Endothelial cell (in vitro differentiated cells): ENCODE measurements at regions not wholly inside any gene's neighbourhood (a gene's known extent, or its start where the extent isn't known, plus 50 kb on each side); places are given as distances from the start of the nearest gene placed in this dataset.

ENCODE experiments used
- DNase-seq: peaks from one replicate; pipeline ENCODE4 v3.0.0; 2021; ENCODE audit warnings: low spot score
- H3K27ac Mint-ChIP-seq: one replicate; pipeline ENCODE4 v1.8.0; 2021; ENCODE audit warnings: mixed read lengths, inconsistent platforms; ENCODE audit not compliant: unreplicated experiment
- H3K27me3 Mint-ChIP-seq: one replicate; pipeline ENCODE4 v1.8.0; 2021; ENCODE audit warnings: mild to moderate bottlenecking, moderate library complexity, mixed read lengths, inconsistent platforms; ENCODE audit not compliant: unreplicated experiment
- H3K36me3 Mint-ChIP-seq: one replicate; pipeline ENCODE4 v1.8.0; 2021; ENCODE audit warnings: mild to moderate bottlenecking, low read depth, mixed read lengths, inconsistent platforms; ENCODE audit not compliant: unreplicated experiment
- H3K4me1 Mint-ChIP-seq: one replicate; pipeline ENCODE4 v1.8.0; 2021; ENCODE audit warnings: mild to moderate bottlenecking, mixed read lengths, inconsistent platforms; ENCODE audit not compliant: unreplicated experiment
- H3K4me3 Mint-ChIP-seq: one replicate; pipeline ENCODE4 v1.8.0; 2021; ENCODE audit warnings: mild to moderate bottlenecking, mixed read lengths, inconsistent platforms; ENCODE audit not compliant: unreplicated experiment
- H3K9me3 Mint-ChIP-seq: one replicate; pipeline ENCODE4 v1.8.0; 2021; ENCODE audit warnings: mixed read lengths, inconsistent platforms; ENCODE audit not compliant: unreplicated experiment
- TF ChIP-seq, protein P1 (sequence below): fragments of 200-600 bp; sonication (generic); IDR thresholded peaks from one replicate; pipeline ENCODE4 v1.5.0; 2021; ENCODE audit warnings: antibody characterized with exemption; ENCODE audit not compliant: unreplicated experiment

DNA sequence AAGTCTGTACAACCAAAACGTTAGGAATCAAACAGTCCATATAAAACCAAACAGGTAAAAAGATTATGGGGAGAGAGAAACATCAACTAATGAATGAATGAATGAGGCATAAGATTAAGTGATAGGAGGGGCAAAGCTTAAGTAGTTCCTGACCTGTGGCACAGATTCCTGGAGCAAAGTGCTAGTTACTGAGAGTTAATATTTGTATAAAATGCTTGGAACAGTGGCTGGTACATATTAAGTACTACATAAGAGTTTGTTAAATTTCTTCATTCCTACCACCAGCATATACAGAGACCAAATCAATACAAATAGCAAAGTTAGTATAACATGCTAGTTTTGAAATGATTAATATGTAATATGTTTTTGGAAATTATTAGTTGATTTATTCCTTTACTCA is 363.7 kb downstream of the ADAM29 start:
- Mint-ChIP-seq H3K36me3 (no peaks in the 10 kb centered on the region), H3K9me3 (no peaks in the 10 kb centered on the region), H3K27ac (no peak overlapping the region), H3K4me1 (no peaks in the 10 kb centered on the region), H3K27me3 (no peaks in the 10 kb centered on the region), H3K4me3 (no peak overlapping the region)
- TF ChIP-seq, protein P1, sequence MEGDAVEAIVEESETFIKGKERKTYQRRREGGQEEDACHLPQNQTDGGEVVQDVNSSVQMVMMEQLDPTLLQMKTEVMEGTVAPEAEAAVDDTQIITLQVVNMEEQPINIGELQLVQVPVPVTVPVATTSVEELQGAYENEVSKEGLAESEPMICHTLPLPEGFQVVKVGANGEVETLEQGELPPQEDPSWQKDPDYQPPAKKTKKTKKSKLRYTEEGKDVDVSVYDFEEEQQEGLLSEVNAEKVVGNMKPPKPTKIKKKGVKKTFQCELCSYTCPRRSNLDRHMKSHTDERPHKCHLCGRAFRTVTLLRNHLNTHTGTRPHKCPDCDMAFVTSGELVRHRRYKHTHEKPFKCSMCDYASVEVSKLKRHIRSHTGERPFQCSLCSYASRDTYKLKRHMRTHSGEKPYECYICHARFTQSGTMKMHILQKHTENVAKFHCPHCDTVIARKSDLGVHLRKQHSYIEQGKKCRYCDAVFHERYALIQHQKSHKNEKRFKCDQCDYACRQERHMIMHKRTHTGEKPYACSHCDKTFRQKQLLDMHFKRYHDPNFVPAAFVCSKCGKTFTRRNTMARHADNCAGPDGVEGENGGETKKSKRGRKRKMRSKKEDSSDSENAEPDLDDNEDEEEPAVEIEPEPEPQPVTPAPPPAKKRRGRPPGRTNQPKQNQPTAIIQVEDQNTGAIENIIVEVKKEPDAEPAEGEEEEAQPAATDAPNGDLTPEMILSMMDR: no peak
- no peak for DNase-seq

DNA sequence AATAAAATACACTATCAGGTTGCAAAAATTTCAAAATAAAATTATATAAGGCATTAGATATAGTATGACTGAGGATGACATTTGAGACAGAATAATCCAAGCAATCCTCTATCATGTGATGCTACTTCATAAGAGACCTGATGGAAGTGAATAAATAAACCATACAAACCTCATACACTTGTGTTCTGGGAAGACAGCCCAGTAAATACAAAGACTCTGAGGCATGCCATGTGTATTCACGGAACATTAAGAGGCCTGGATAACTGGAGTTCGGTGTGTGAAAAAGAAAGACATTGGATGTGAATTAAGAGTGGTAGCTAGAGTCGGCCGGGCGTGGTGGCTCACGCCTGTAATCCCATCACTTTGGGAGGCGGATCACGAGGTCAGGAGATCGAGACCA is 364.2 kb downstream of the ADAM29 start:
- H3K4me3 Mint-ChIP-seq: no peak overlapping the region
- no peak overlapping the region for H3K27ac Mint-ChIP-seq
- H3K36me3 Mint-ChIP-seq: no peaks in the 10 kb centered on the region
- no peaks in the 10 kb centered on the region for H3K27me3 Mint-ChIP-seq
- no peaks in the 10 kb centered on the region for H3K9me3 Mint-ChIP-seq
- no peaks in the 10 kb centered on the region for H3K4me1 Mint-ChIP-seq
- no peak for DNase-seq
- TF ChIP-seq, protein P1: no peak

GRCh38 chr4:175290401-175290800 is 372.2 kb downstream of the ADAM29 start:
- Mint-ChIP-seq H3K4me3 (no peak overlapping the region), H3K36me3 (no peaks in the 10 kb centered on the region), H3K27me3 (no peaks in the 10 kb centered on the region), H3K4me1 (no peaks in the 10 kb centered on the region), H3K9me3 (no peaks in the 10 kb centered on the region), H3K27ac (no peak overlapping the region)
- TF ChIP-seq, protein P1: no peak
- DNase-seq: no peak

DNA sequence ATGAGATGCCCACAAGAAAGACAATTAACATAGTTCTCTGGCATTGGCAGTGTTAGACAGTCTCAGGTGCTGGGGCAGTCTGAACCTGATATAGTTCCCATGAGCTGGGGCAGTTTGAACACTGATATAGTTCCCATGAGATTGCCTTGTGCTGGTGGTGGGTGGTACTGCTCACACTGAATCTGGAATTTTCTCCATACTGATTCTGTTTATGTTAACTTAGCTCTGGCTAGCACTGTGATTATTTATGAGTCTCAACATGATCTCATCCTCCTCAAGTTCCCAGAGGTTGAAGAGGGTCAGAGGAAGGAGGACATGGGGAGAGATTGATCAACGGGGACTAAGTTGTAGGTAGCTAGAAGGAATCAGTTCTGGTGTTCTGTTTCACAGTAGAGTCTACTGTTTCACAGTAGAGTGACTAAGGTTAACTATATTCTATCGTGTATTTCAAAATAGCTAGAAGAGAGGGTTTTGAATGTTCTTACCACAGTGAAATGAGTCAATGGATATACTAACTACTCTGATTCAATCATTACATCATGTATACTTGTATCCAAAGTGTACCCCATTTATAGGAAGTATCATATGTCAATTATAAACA is 379.9 kb downstream of the ADAM29 start:
- no peaks in the 10 kb centered on the region for H3K4me1 Mint-ChIP-seq
- H3K27me3 Mint-ChIP-seq: no peaks in the 10 kb centered on the region
- TF ChIP-seq, protein P1: no peak
- H3K36me3 Mint-ChIP-seq: no peaks in the 10 kb centered on the region
- H3K27ac Mint-ChIP-seq: no peak overlapping the region
- H3K9me3 Mint-ChIP-seq: no peaks in the 10 kb centered on the region
- DNase-seq: no peak
- H3K4me3 Mint-ChIP-seq: no peak overlapping the region

GRCh38 chr4:175306436-175306835 is 388.3 kb downstream of the ADAM29 start:
- no peaks in the 10 kb centered on the region for H3K4me1 Mint-ChIP-seq
- H3K27ac Mint-ChIP-seq: no peak overlapping the region
- H3K27me3 Mint-ChIP-seq: no peaks in the 10 kb centered on the region
- DNase-seq: no peak
- H3K4me3 Mint-ChIP-seq: no peak overlapping the region
- TF ChIP-seq, protein P1: no peak
- no peaks in the 10 kb centered on the region for H3K36me3 Mint-ChIP-seq
- no peaks in the 10 kb centered on the region for H3K9me3 Mint-ChIP-seq
